Thymus (tissue), 11 donors: ENCODE measurements at regions not wholly inside any gene's neighbourhood (a gene's known extent, or its start where the extent isn't known, plus 50 kb on each side); places are given as distances from the start of the nearest gene placed in this dataset.
"Not testable (repeated sequence)": the region's sequence is repeated elsewhere in the genome, so short reads cannot be mapped to it uniquely, and the experiment has no call there.

ENCODE experiments used
- DNase-seq, 9 donors: peaks; one replicate each; pipeline ENCODE4 v3.0.0-alpha.2; 2013; ENCODE audit warnings: low spot score in 9 of 9, low read depth in 6 of 9, missing footprints in 1 of 9
- H3K27ac ChIP-seq, 2 donors: one replicate each; pipeline ENCODE4 v1.5.1; 2013; ENCODE audit warnings: control low read depth in 1 of 2, low read depth in 1 of 2, low read length in 1 of 2, mild to moderate bottlenecking in 1 of 2, moderate library complexity in 1 of 2
- H3K27me3 ChIP-seq, 2 donors: one replicate each; pipeline ENCODE4 v1.5.1; 2013; ENCODE audit warnings: low read length in 1 of 2; ENCODE audit not compliant: control insufficient read depth in 2 of 2, insufficient read depth in 1 of 2
- H3K36me3 ChIP-seq, 2 donors: one replicate each; pipeline ENCODE4 v1.5.1; 2013; ENCODE audit warnings: low read length in 1 of 2, mild to moderate bottlenecking in 1 of 2, moderate library complexity in 1 of 2; ENCODE audit not compliant: control insufficient read depth in 2 of 2, insufficient read depth in 2 of 2
- H3K4me1 ChIP-seq, 2 donors: one replicate each; pipeline ENCODE4 v1.5.1; 2013; ENCODE audit warnings: low read length in 2 of 2; ENCODE audit not compliant: control insufficient read depth in 2 of 2, insufficient read depth in 2 of 2
- H3K4me3 ChIP-seq, 2 donors: one replicate each; pipeline ENCODE4 v1.5.1; 2013; ENCODE audit warnings: low read length in 2 of 2, control low read depth in 1 of 2, mild to moderate bottlenecking in 1 of 2
- H3K9me3 ChIP-seq, 2 donors: one replicate each; pipeline ENCODE4 v1.5.1; 2013; ENCODE audit warnings: low read length in 1 of 2, mild to moderate bottlenecking in 1 of 2; ENCODE audit not compliant: control insufficient read depth in 2 of 2, insufficient read depth in 1 of 2
- WGBS: extraction: QIAGEN DNeasy Blood & Tissue Kit; methylation state at CpG from one replicate; pipeline ENCODE4 v1.1.7; 2013; 5-methylcytosine and 5-hydroxymethylcytosine counted together
- donor health status: healthy.

- Histone ChIP-seq H3K27me3 (no peaks in the 10 kb centered on the region), H3K4me3 (no peak overlapping the region), H3K36me3 (no peaks in the 10 kb centered on the region), H3K27ac (no peak overlapping the region), H3K9me3 (no peaks in the 10 kb centered on the region), H3K4me1 (no peaks in the 10 kb centered on the region)
- 95% methylated on average over 2 of the region's 2 CpGs for WGBS
- DNase-seq, result no peak
Observed at GRCh38 chr9:90065851-90066250, 461.0 kb downstream of the GADD45G start.

DNA sequence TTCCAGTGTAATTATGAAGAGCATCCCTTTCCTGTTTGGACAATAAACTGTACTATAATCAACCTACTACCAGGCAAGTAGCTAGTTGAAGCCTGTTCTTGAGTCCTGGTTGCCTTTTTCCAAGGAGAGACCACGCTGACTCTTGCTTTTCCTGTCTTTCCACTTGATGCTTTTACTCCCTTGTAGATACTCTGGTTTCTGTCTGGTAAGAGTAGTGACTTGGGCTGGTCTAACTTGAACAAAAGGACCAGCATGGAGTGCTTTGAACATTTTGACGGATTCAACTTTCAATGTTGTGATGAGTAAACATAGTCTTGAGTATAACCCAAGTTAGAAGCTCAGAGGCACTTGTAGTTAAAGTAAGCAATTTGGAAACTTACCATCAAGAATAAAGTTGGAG lies 464.3 kb downstream of the GADD45G start:
- H3K36me3 ChIP-seq, result no peaks in the 10 kb centered on the region
- no peak for DNase-seq
- no peaks in the 10 kb centered on the region for H3K9me3 ChIP-seq
- H3K4me3 ChIP-seq, result no peak overlapping the region
- peaks cover 0 to 3% of the 10 kb centered on the region in 2 donors for H3K27me3 ChIP-seq
- WGBS, result 87% methylated on average over 2 of the region's 2 CpGs
- no peaks in the 10 kb centered on the region for H3K4me1 ChIP-seq
- no peak overlapping the region for H3K27ac ChIP-seq

DNA sequence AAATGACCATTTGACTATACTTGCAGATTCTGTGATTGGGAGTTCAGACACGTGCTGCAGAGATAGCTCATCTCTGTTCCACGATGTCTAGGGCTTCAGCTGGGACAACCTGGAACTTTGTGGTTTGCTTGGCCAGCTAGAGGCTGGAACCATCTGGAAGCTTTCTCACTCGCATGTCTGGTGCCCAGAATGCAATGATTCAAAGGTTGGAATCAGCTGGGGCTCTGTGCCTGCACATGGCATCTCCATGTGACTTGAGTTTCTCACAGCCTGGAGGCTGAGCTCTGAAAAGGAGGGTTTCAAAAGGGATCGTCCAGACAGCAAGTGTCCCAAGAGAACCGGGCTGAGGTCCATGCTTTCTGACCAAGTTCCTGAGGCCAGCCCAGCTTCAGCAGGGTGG lies 465.2 kb downstream of the GADD45G start:
- H3K36me3 ChIP-seq, result no peaks in the 10 kb centered on the region
- no peaks in the 10 kb centered on the region for H3K4me1 ChIP-seq
- 94% methylated on average over 5 of the region's 5 CpGs for WGBS
- H3K4me3 ChIP-seq, result no peak overlapping the region
- H3K27ac ChIP-seq, result no peak overlapping the region
- no peaks in the 10 kb centered on the region for H3K9me3 ChIP-seq
- DNase-seq, result no peak
- peaks cover 0 to 3% of the 10 kb centered on the region in 2 donors for H3K27me3 ChIP-seq

- no peak overlapping the region for H3K27ac ChIP-seq
- H3K4me1 ChIP-seq, result no peaks in the 10 kb centered on the region
- H3K27me3 ChIP-seq, result peaks cover 0 to 3% of the 10 kb centered on the region in 2 donors
- 100% methylated on average over 1 of the region's 1 CpG for WGBS
- DNase-seq, result no peak
- no peaks in the 10 kb centered on the region for H3K36me3 ChIP-seq
- no peak overlapping the region for H3K4me3 ChIP-seq
- H3K9me3 ChIP-seq, result no peaks in the 10 kb centered on the region
Observed at GRCh38 chr9:90070469-90070868, 465.7 kb downstream of the GADD45G start.

DNA sequence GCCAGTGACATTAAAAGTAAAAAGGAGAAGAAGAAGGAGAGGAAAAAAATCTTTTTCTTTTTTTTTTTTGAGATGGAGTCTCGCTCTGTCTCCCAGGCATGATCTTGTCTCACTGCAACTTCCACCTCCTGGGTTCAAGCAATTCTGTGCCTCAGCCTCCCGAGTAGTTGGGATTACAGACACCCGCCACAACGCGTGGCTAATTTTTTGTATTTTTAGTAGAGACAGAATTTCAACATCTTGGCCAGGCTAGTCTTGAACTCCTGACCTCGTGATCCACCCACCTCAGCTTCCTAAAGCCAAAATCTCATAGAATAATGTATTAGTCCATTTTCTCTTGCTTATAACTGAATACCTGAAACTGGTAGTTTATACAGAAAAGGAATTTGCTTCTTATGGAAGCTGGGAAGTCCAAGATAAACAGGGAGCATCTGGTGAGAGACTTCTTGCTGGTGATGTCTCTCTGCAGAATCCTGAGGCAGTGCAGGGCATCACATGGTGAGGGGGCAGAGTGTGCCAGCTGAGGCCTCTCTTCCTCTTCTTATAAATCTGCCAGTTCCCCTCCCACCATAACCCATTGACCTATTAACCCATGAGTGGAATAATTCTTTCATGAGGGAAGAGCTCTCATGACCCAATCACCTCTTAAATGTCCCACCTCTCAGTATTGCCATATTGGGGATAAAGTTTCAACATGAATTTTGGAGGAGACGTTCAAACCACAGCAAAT lies 466.3 kb downstream of the GADD45G start:
- H3K4me1 ChIP-seq, result no peaks in the 10 kb centered on the region
- DNase-seq, result no peak
- peaks cover 0 to 3% of the 10 kb centered on the region in 2 donors for H3K27me3 ChIP-seq
- 92% methylated on average over 7 of the region's 7 CpGs for WGBS
- no peaks in the 10 kb centered on the region for H3K9me3 ChIP-seq
- no peak overlapping the region for H3K4me3 ChIP-seq
- no peak overlapping the region for H3K27ac ChIP-seq
- H3K36me3 ChIP-seq, result no peaks in the 10 kb centered on the region

DNA sequence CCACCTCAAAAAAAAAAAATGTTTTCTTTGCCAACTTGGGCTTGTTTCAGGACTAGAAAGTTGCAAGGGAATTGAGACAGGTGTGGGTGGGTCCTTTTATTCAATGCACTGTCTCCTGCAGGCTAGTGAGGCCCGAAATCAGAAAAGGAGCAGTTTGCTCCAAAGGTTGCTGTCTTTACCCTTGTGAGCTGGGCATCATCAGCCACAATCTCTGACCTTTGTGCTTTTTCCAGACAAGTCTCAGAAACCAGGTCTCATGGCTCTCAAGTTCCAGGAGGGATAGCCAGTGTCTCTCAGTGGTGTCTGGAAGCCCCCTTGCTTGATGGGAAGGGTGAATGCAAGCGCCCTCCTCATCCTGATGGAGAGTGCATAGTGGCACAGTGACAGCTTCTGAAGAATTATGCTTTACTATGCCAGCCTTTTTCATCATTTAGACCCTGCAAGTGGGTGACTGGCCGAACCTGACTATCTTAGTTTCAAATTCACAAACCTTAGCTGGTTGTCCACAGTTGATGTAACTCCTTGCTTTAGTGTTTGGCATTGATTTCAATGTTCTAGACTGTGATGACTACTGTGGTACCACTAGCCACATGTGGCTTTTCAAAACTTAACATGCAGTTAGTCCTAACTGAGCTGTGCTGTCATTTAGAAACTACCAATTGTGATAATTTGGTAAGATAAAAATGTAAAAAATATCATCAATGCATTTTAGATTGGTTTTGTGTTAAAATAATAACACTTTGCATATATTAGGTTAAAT lies 468.6 kb downstream of the GADD45G start:
- 94% methylated on average over 3 of the region's 3 CpGs for WGBS
- no peak for DNase-seq
- no peak overlapping the region for H3K4me3 ChIP-seq
- peaks cover 0 to 8% of the 10 kb centered on the region in 2 donors for H3K27me3 ChIP-seq
- no peaks in the 10 kb centered on the region for H3K36me3 ChIP-seq
- H3K27ac ChIP-seq, result no peak overlapping the region
- H3K9me3 ChIP-seq, result no peaks in the 10 kb centered on the region
- H3K4me1 ChIP-seq, result no peaks in the 10 kb centered on the region

DNA sequence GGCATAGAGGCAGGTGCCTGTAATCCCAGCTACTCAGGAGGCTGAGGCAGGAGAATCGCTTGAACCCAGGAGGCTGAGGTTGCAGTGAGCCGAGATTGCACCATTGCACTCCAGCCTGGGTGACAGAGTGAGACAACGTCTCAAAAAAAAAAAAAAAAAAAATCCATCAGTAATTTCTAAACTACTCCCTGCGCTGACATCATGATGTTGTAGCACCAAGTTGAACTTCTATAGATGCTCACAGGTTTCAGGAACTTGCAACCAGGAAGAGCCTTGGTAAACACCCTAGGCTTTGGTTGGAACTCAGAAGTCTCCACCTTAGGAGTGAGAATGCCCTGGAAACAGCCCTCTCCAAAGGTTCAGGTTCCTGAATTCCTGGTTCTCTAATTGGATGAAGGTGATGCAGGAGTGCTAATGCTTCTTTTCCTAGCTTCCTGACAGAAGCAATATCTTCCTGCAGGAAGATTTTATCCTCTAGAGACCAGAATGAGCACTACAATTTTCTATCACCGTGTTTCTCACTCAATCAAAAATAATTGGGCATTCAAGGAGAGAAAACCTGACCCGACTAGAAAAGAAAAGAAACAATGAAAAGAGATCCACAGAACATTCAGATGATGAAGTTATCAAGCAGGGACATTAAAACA lies 469.6 kb downstream of the GADD45G start:
- WGBS, result 96% methylated on average over 6 of the region's 6 CpGs
- peaks cover 0 to 8% of the 10 kb centered on the region in 2 donors for H3K27me3 ChIP-seq
- DNase-seq, result no peak
- H3K36me3 ChIP-seq, result no peaks in the 10 kb centered on the region
- no peaks in the 10 kb centered on the region for H3K9me3 ChIP-seq
- no peak overlapping the region for H3K4me3 ChIP-seq
- no peaks in the 10 kb centered on the region for H3K4me1 ChIP-seq
- H3K27ac ChIP-seq, result no peak overlapping the region

DNA sequence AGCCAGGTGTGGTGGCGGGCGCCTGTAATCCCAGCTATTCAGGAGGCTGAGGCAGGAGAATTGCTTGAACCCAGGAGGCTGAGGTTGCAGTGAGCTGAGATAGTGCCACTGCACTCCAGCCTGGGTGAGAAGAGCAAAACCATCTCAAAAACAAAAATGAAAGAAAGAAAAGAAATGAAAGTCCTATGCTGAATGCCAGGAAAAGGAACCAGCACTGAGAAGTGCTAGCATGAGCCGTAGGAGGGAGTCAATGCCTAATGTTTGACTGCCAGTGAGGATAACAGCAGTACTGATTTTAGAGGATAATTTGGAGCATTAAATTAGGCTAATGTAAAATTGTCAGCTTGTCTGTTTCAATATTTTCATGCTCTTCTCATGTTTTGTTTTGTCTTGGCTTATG lies 472.8 kb downstream of the GADD45G start:
- peaks cover 0 to 18% of the 10 kb centered on the region in 2 donors for H3K27me3 ChIP-seq
- H3K36me3 ChIP-seq, H3K9me3 ChIP-seq, H3K4me3 ChIP-seq, H3K4me1 ChIP-seq, DNase-seq, H3K27ac ChIP-seq: not testable (repeated sequence)
- 94% methylated on average over 3 of the region's 3 CpGs for WGBS

DNA sequence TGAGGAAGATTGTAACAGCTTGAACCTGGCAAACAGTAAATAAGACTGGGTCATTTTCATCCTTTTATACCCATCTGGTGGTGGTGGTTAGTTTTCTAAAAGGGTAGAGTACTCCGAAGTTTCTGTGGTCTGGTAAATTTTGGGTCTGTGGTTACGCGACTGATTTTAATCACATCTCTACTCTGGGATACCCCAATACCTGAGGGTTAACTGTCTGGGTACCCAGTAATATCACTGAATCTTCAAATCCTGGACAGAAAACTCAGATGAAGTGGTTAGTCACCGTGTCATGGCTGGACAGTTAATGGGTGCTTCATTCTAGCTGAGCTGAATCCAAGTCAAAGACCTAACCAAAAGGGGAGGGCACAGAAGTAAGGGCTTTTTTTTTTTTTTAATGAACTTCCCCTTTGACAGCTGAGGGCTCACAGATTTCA lies 474.2 kb downstream of the GADD45G start:
- WGBS, result 15% methylated on average over 4 of the region's 4 CpGs
- Histone ChIP-seq H3K27ac (no peak overlapping the region), H3K4me3 (no peak overlapping the region), H3K9me3 (no peaks in the 10 kb centered on the region), H3K36me3 (no peaks in the 10 kb centered on the region), H3K4me1 (no peaks in the 10 kb centered on the region), H3K27me3 (peaks cover 0 to 16% of the 10 kb centered on the region in 2 donors)
- DNase-seq, result no peak
